Esophagus squamous epithelium (tissue), 5 donors: ENCODE measurements at regions not wholly inside any gene's neighbourhood (a gene's known extent, or its start where the extent isn't known, plus 50 kb on each side); places are given as distances from the start of the nearest gene placed in this dataset.

Source experiments
- DNase-seq: peaks from one replicate; lab custom pipeline; 2025; lab: John Stamatoyannopoulos, UW
- H3K27ac ChIP-seq, 4 donors: fragments of 200-600 bp; sonication (generic); one replicate each; pipeline ENCODE4 v1.5.1; 2016 to 2019; ENCODE audit warnings: mild to moderate bottlenecking in 1 of 4
- H3K27me3 ChIP-seq, 4 donors: fragments of 200-600 bp; sonication (generic); 1 replicate in 3 of 4; 2 replicates in 1 of 4; pipeline versions ENCODE4 v1.5.1 to v1.6.0; 2017 to 2021; ENCODE audit warnings: antibody characterized with exemption in 1 of 4
- H3K36me3 ChIP-seq, 3 donors: fragments of 200-600 bp; sonication (generic); one replicate each; pipeline ENCODE4 v1.5.1; 2016 to 2019
- H3K4me1 ChIP-seq, 3 donors: fragments of 200-600 bp; sonication (generic); one replicate each; pipeline ENCODE4 v1.5.1; 2017 to 2019
- H3K4me3 ChIP-seq, 4 donors: fragments of 200-600 bp; sonication (generic); 1 replicate in 3 of 4; 2 replicates in 1 of 4; pipeline ENCODE4 v1.5.1; 2016 to 2019; ENCODE audit warnings: mild to moderate bottlenecking in 2 of 4, moderate library complexity in 1 of 4
- H3K9me3 ChIP-seq, 3 donors: fragments of 200-600 bp; sonication (generic); one replicate each; pipeline ENCODE4 v1.5.1; 2016 to 2019
- CTCF ChIP-seq, 6 experiments: fragments of 450-650 bp in 4 of 6; fragments of 200-600 bp in 2 of 6; sonication (generic) in 2 of 6; IDR thresholded peaks; one replicate each; pipeline ENCODE4 v1.5.1; 2016 to 2019; ENCODE audit warnings: antibody characterized with exemption in 6 of 6, mild to moderate bottlenecking in 4 of 6, moderate library complexity in 4 of 6
- POLR2A ChIP-seq, 4 donors: fragments of 450-650 bp; IDR thresholded peaks; one replicate each; pipeline ENCODE4 v1.6.1; 2017; ENCODE audit warnings: antibody characterized with exemption in 4 of 4, mild to moderate bottlenecking in 4 of 4, moderate library complexity in 3 of 4
- WGBS, 2 donors: methylation state at CpG; one replicate each; pipeline ENCODE4 v1.1.5; 2018; 5-methylcytosine and 5-hydroxymethylcytosine counted together
- intact Hi-C: fragments of 100-400 bp; cut with DNase I; formaldehyde crosslinking; loops from one replicate; pipeline ENCODE4 v1.15.0; 2022
- donor health status: DM: yes; HTN: yes; CAD: no.

GRCh38 chr4:159425737-159426305 is 322.9 kb downstream of the RAPGEF2 start:
- Histone ChIP-seq H3K4me1 (peaks cover 0 to 8% (median 0%) of the 10 kb centered on the region in 3 donors), H3K4me3 (no peak overlapping the region), H3K36me3 (no peaks in the 10 kb centered on the region), H3K27ac (no peak overlapping the region), H3K27me3 (no peaks in the 10 kb centered on the region), H3K9me3 (peaks cover 0 to 4% (median 0%) of the 10 kb centered on the region in 3 donors)
- WGBS, 2 donors: 72 to 88% methylated on average over 3 to 4 of the region's 4 CpGs
- intact Hi-C loops: no loop called here
- DNase-seq: no peak
- TF ChIP-seq CTCF (IDR thresholded peaks at IDR 0.05): no peak
- no peak for TF ChIP-seq POLR2A (IDR thresholded peaks at IDR 0.05)

- Histone ChIP-seq H3K4me1 (peaks cover 0 to 8% (median 0%) of the 10 kb centered on the region in 3 donors), H3K27me3 (no peaks in the 10 kb centered on the region), H3K27ac (no peak overlapping the region), H3K9me3 (no peaks in the 10 kb centered on the region), H3K36me3 (no peaks in the 10 kb centered on the region), H3K4me3 (no peak overlapping the region)
- no peak for TF ChIP-seq CTCF (IDR thresholded peaks at IDR 0.05)
- no peak for TF ChIP-seq POLR2A (IDR thresholded peaks at IDR 0.05)
- no peak for DNase-seq
- WGBS, 2 donors: 87 to 91% methylated on average over 5 of the region's 5 CpGs
- intact Hi-C loops: no loop called here
Measured at GRCh38 chr4:159428293-159428692, 325.4 kb downstream of the RAPGEF2 start.

- no peak overlapping the region for H3K4me3 ChIP-seq
- TF ChIP-seq POLR2A (IDR thresholded peaks at IDR 0.05) (no peak), CTCF (IDR thresholded peaks at IDR 0.05) (no peak)
- 17 to 18% methylated on average over 6 of the region's 6 CpGs for WGBS, 2 donors
- no peak for DNase-seq
- intact Hi-C loops: no loop called here
- H3K9me3 ChIP-seq: no peaks in the 10 kb centered on the region
- H3K4me1 ChIP-seq: peaks cover 0 to 8% (median 0%) of the 10 kb centered on the region in 3 donors
- H3K27ac ChIP-seq: no peak overlapping the region
- H3K27me3 ChIP-seq: no peaks in the 10 kb centered on the region
- no peaks in the 10 kb centered on the region for H3K36me3 ChIP-seq
Measured at GRCh38 chr4:159428975-159429692, 326.3 kb downstream of the RAPGEF2 start.

- Histone ChIP-seq H3K36me3 (no peaks in the 10 kb centered on the region), H3K27ac (no peak overlapping the region), H3K4me1 (peaks cover 0 to 8% (median 0%) of the 10 kb centered on the region in 3 donors), H3K4me3 (no peak overlapping the region), H3K9me3 (no peaks in the 10 kb centered on the region), H3K27me3 (no peaks in the 10 kb centered on the region)
- TF ChIP-seq CTCF (IDR thresholded peaks at IDR 0.05) (no peak), POLR2A (IDR thresholded peaks at IDR 0.05) (no peak)
- intact Hi-C loops: no loop called here
- WGBS, 2 donors: 40 to 45% methylated on average over 3 of the region's 3 CpGs
- no peak for DNase-seq
Measured at GRCh38 chr4:159429693-159430035, 326.8 kb downstream of the RAPGEF2 start.

GRCh38 chr4:159430896-159431295 is 328.0 kb downstream of the RAPGEF2 start:
- no peak overlapping the region for H3K27ac ChIP-seq
- H3K9me3 ChIP-seq: no peaks in the 10 kb centered on the region
- intact Hi-C loops: no loop called here
- no peak overlapping the region for H3K4me3 ChIP-seq
- TF ChIP-seq POLR2A (IDR thresholded peaks at IDR 0.05) (no peak), CTCF (IDR thresholded peaks at IDR 0.05) (no peak)
- no peaks in the 10 kb centered on the region for H3K36me3 ChIP-seq
- H3K4me1 ChIP-seq: peaks cover 0 to 8% (median 0%) of the 10 kb centered on the region in 3 donors
- H3K27me3 ChIP-seq: no peaks in the 10 kb centered on the region
- no peak for DNase-seq
- 85 to 98% methylated on average over 2 to 3 of the region's 5 CpGs for WGBS, 2 donors
